IPS-18c (cell line): ENCODE measurements at regions not wholly inside any gene's neighbourhood (a gene's known extent, or its start where the extent isn't known, plus 50 kb on each side); places are given as distances from the start of the nearest gene placed in this dataset.

Experiments used
- H3K4me3 ChIP-seq: 2 replicates; pipeline ENCODE4 v1.7.0; 2013; ENCODE audit warnings: low read depth, mild to moderate bottlenecking, low read length, moderate library complexity; ENCODE audit not compliant: insufficient read depth
- H3K9me3 ChIP-seq: one replicate; pipeline ENCODE4 v1.6.1; 2013; ENCODE audit warnings: mild to moderate bottlenecking, low read length, moderate library complexity; ENCODE audit not compliant: control insufficient read depth, insufficient read depth

- Histone ChIP-seq H3K4me3 (no peak overlapping the region), H3K9me3 (no peaks in the 10 kb centered on the region)
Observed at GRCh38 chr7:42414941-42415505, 178.0 kb upstream of the GLI3 start.

DNA sequence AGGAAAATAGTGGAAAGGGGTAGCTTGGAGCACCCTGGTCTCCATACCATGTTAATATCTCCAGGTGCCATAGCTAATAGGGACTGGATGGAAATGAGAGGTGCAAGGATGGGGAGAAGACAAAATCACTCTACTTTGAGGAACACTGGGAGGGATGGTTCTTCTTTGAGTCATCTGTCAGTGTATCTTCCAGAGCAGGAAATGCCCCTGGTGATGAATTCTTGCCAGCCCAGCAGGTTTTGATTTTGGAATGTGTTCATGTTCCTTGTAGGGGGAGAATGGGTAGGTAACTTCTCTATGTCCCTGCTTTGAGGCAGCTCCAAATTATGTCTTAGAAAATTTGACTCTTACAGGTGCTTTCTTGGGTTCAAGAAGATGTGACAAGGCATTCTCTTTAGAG lies 177.0 kb upstream of the GLI3 start:
- Histone ChIP-seq H3K4me3 (no peak overlapping the region), H3K9me3 (no peaks in the 10 kb centered on the region)

DNA sequence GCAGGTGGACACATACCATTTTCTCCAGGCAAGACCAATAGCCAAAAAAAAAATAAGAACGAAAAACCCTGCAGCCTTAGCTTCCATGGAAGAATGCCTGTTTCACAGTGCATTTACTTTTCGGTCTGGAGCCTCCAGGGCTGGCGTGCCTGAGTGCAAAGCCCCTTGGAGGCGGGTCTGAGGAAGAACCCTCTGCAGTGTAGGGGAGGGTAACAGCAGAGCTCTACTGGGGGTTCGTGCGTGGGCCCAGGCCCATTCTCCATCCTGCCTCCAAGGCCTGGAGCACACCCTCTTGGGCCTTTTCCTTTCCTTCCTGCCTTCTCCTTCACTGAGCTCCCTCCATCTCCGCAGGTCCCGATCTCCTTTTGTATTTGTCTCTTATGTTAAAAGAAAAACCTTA lies 172.3 kb upstream of the GLI3 start:
- Histone ChIP-seq H3K9me3 (no peaks in the 10 kb centered on the region), H3K4me3 (no peak overlapping the region)

GRCh38 chr7:42407833-42408232 lies 170.8 kb upstream of the GLI3 start:
- no peak overlapping the region for H3K4me3 ChIP-seq

GRCh38 chr7:42407021-42407710 lies 170.2 kb upstream of the GLI3 start:
- Histone ChIP-seq H3K4me3 (no peak overlapping the region), H3K9me3 (no peaks in the 10 kb centered on the region)

More at GRCh38 chr7:42407833-42408232, 170.8 kb upstream of the GLI3 start:
- H3K9me3 ChIP-seq: no peaks in the 10 kb centered on the region

- Histone ChIP-seq H3K4me3 (no peak overlapping the region), H3K9me3 (no peaks in the 10 kb centered on the region)
Observed at GRCh38 chr7:42406358-42406757, 169.3 kb upstream of the GLI3 start.

DNA sequence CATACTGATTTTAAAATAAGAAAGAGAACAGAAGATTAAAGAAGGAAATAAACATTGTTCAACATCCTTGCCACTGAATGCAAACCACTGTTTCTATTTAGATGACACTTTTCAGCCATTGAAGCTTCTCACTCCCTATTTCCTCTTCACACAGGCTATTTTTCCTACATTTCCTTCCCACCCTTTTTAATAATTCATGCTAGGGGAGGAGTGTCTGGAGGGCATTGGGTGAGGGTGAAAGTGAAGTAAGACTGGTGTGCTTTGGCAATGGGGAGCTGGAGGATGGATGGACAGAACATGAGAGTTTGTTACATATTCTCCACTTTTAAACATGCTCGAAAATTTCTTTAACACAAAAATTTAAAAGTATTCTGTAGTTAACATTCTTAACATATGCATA lies 168.8 kb upstream of the GLI3 start:
- Histone ChIP-seq H3K4me3 (no peak overlapping the region), H3K9me3 (no peaks in the 10 kb centered on the region)

GRCh38 chr7:42403831-42404230 lies 166.8 kb upstream of the GLI3 start:
- H3K9me3 ChIP-seq: no peaks in the 10 kb centered on the region
- H3K4me3 ChIP-seq: no peak overlapping the region

DNA sequence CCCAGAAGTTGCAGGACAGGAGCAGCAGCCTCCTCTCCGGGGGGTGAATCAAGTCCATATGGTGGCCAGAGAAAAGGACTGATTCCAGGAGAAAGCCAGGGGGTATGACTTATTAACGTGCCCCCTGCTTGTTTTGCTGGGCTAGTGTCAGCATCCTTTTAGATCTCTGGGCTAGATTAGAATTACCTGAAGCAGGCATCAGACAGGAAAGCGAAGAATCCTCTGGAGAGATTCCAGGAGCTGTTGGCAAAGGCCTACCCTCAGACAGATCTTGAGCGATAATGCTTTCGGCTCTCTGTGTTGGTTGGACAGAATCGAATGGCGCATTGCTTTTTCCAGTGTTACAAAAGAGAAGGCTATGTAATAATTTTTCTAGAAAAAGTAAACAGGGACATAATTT lies 164.0 kb upstream of the GLI3 start:
- no peaks in the 10 kb centered on the region for H3K9me3 ChIP-seq
- H3K4me3 ChIP-seq: no peak overlapping the region

GRCh38 chr7:42400211-42400772 lies 163.3 kb upstream of the GLI3 start:
- Histone ChIP-seq H3K4me3 (no peak overlapping the region), H3K9me3 (no peaks in the 10 kb centered on the region)

DNA sequence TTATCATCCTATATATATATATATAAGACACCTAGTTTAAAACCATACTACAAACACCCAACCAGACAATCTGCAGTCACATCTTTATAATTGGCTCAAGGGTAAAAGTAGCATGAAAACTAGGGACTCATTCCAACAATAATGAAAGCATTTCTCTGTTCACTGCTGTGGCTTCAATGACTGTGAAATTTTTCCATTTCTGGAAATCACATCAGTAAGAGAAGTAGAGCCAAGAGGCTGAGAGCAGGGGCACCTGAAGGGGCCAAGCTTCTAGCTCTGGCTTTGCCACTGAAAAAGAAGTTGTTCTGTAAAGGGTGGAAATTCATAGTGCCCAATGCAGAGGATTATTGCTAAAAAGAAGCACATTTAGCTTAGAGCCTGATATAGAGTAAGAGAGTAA lies 158.6 kb upstream of the GLI3 start:
- Histone ChIP-seq H3K4me3 (no peak overlapping the region), H3K9me3 (no peaks in the 10 kb centered on the region)

- Histone ChIP-seq H3K9me3 (no peaks in the 10 kb centered on the region), H3K4me3 (no peak overlapping the region)
Observed at GRCh38 chr7:42392826-42393225, 155.8 kb upstream of the GLI3 start.

GRCh38 chr7:42389697-42390096 lies 152.7 kb upstream of the GLI3 start:
- H3K4me3 ChIP-seq: no peak overlapping the region

DNA sequence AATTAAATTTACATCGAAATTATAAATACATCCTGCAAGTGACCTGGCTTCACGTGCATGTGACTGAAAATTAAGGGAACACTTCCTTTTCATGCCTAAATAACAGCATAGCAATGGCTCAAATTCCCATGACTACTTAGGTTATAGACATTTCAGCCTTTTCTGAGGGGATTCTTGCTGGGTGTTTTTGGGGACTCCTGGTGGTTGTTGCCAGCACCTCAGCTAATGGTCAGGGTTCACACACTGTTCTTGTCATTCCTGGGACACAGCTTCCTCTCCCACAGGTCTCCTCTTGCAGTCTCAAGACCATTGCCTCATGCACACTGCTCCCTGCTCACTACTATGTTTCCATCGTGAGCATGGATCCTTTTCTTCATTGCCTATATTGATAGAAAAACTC lies 148.9 kb upstream of the GLI3 start:
- Histone ChIP-seq H3K9me3 (no peaks in the 10 kb centered on the region), H3K4me3 (no peak overlapping the region)

More at GRCh38 chr7:42389697-42390096, 152.7 kb upstream of the GLI3 start:
- no peaks in the 10 kb centered on the region for H3K9me3 ChIP-seq

DNA sequence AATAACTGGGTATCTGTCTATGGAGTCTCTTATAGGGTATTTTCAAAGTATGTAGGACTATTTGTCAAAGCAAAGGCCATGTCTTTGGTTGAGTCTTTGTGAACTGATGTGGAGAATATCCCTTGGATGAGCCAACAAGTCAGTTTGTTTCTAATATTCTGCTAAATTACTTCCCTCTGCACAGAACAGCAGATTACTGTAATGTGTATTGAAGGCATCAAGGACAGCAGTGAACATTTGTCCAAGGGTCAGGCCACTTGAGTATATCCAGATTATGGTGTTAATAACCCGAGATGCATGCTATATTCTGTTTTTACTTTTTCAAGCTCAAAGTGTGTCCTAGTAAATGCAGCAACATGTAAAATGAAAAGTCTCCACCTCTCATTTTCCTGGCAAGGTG lies 144.2 kb upstream of the GLI3 start:
- no peak overlapping the region for H3K4me3 ChIP-seq
- no peaks in the 10 kb centered on the region for H3K9me3 ChIP-seq

DNA sequence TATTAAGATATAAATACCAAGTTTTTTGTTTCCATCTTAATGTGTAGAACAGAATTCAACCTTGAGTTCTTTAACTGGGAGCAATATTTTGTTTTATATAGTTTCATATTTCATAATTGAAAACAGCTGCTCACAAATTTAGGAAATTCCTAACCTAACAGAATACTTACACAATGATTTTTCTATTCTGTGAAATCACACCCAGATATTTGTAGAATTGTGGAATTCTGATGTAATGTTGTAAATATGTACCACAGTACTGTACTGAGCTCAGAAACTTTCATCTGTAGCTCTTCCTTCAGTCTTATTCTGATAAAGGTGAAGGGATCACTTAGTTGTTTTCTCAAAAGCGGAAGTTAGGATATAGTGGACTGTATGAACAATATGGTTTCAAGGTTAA lies 143.4 kb upstream of the GLI3 start:
- no peak overlapping the region for H3K4me3 ChIP-seq

GRCh38 chr7:42378149-42378548 lies 141.1 kb upstream of the GLI3 start:
- Histone ChIP-seq H3K9me3 (no peaks in the 10 kb centered on the region), H3K4me3 (no peak overlapping the region)

More for the DNA sequence above, 143.4 kb upstream of the GLI3 start:
- no peaks in the 10 kb centered on the region for H3K9me3 ChIP-seq

GRCh38 chr7:42373285-42373684 lies 136.3 kb upstream of the GLI3 start:
- H3K4me3 ChIP-seq: no peak overlapping the region
- H3K9me3 ChIP-seq: no peaks in the 10 kb centered on the region

- Histone ChIP-seq H3K4me3 (no peak overlapping the region), H3K9me3 (no peaks in the 10 kb centered on the region)
Observed at GRCh38 chr7:42372479-42372878, 135.5 kb upstream of the GLI3 start.
